ENCODE measurements at regions not wholly inside any gene's neighbourhood (a gene's known extent, or its start where the extent isn't known, plus 50 kb on each side); places are given as distances from the start of the nearest gene placed in this dataset.

- no peaks in the 10 kb centered on the region for H3K36me3 ChIP-seq (ENCODE audit: control insufficient read depth, insufficient read depth, low read length)
- no peak for TF ChIP-seq CTCF (IDR thresholded peaks at IDR 0.05; ENCODE audit: insufficient read depth, low read length, poor library complexity, severe bottlenecking)
- H3K27me3 ChIP-seq (replicated peaks; ENCODE audit: control insufficient read depth, insufficient read depth, low read length), result no peaks in the 10 kb centered on the region
- no peak for DNase-seq (ENCODE audit: extremely low read depth, insufficient read length)
- no peak overlapping the region for H3K4me3 ChIP-seq (replicated peaks; ENCODE audit: low read depth, low read length)
These were observed 1891.6 kb upstream of the PCDH20 start for GRCh38 chr13:63307228-63307627.

- no peak for DNase-seq (ENCODE audit: extremely low read depth, insufficient read length)
- no peak for TF ChIP-seq CTCF (IDR thresholded peaks at IDR 0.05; ENCODE audit: insufficient read depth, low read length, poor library complexity, severe bottlenecking)
- H3K36me3 ChIP-seq (ENCODE audit: control insufficient read depth, insufficient read depth, low read length), result no peaks in the 10 kb centered on the region
These were observed 1890.0 kb upstream of the PCDH20 start for GRCh38 chr13:63305641-63306133.

GRCh38 chr13:63304497-63304896, 1888.8 kb upstream of the PCDH20 start:
- Histone ChIP-seq H3K36me3 (ENCODE audit: control insufficient read depth, insufficient read depth, low read length) (no peaks in the 10 kb centered on the region), H3K4me3 (replicated peaks; ENCODE audit: low read depth, low read length) (no peak overlapping the region), H3K27me3 (replicated peaks; ENCODE audit: control insufficient read depth, insufficient read depth, low read length) (no peaks in the 10 kb centered on the region)
- no peak for TF ChIP-seq CTCF (IDR thresholded peaks at IDR 0.05; ENCODE audit: insufficient read depth, low read length, poor library complexity, severe bottlenecking)
- no peak for DNase-seq (ENCODE audit: extremely low read depth, insufficient read length)

More at GRCh38 chr13:63305641-63306133, 1890.0 kb upstream of the PCDH20 start:
- H3K27me3 ChIP-seq (replicated peaks; ENCODE audit: control insufficient read depth, insufficient read depth, low read length), result no peaks in the 10 kb centered on the region
- H3K4me3 ChIP-seq (replicated peaks; ENCODE audit: low read depth, low read length), result no peak overlapping the region

GRCh38 chr13:63299866-63300394, 1884.3 kb upstream of the PCDH20 start:
- no peak for DNase-seq (ENCODE audit: extremely low read depth, insufficient read length)
- TF ChIP-seq CTCF (IDR thresholded peaks at IDR 0.05; ENCODE audit: insufficient read depth, low read length, poor library complexity, severe bottlenecking), result no peak
- H3K36me3 ChIP-seq (ENCODE audit: control insufficient read depth, insufficient read depth, low read length), result no peaks in the 10 kb centered on the region
- no peaks in the 10 kb centered on the region for H3K27me3 ChIP-seq (replicated peaks; ENCODE audit: control insufficient read depth, insufficient read depth, low read length)
- no peak overlapping the region for H3K4me3 ChIP-seq (replicated peaks; ENCODE audit: low read depth, low read length)

- no peak for TF ChIP-seq CTCF (IDR thresholded peaks at IDR 0.05; ENCODE audit: insufficient read depth, low read length, poor library complexity, severe bottlenecking)
- DNase-seq (ENCODE audit: extremely low read depth, insufficient read length), result no peak
- H3K36me3 ChIP-seq (ENCODE audit: control insufficient read depth, insufficient read depth, low read length), result no peaks in the 10 kb centered on the region
These were observed 1881.5 kb upstream of the PCDH20 start for GRCh38 chr13:63297163-63297562.

GRCh38 chr13:63291701-63292100, 1876.1 kb upstream of the PCDH20 start:
- TF ChIP-seq CTCF (IDR thresholded peaks at IDR 0.05; ENCODE audit: insufficient read depth, low read length, poor library complexity, severe bottlenecking), result no peak
- H3K27me3 ChIP-seq (replicated peaks; ENCODE audit: control insufficient read depth, insufficient read depth, low read length), result no peaks in the 10 kb centered on the region
- no peak overlapping the region for H3K4me3 ChIP-seq (replicated peaks; ENCODE audit: low read depth, low read length)
- H3K36me3 ChIP-seq (ENCODE audit: control insufficient read depth, insufficient read depth, low read length), result no peaks in the 10 kb centered on the region
- no peak for DNase-seq (ENCODE audit: extremely low read depth, insufficient read length)

More at GRCh38 chr13:63297163-63297562, 1881.5 kb upstream of the PCDH20 start:
- no peaks in the 10 kb centered on the region for H3K27me3 ChIP-seq (replicated peaks; ENCODE audit: control insufficient read depth, insufficient read depth, low read length)
- H3K4me3 ChIP-seq (replicated peaks; ENCODE audit: low read depth, low read length), result no peak overlapping the region
